ENCODE measurements at regions not wholly inside any gene's neighbourhood (a gene's known extent, or its start where the extent isn't known, plus 50 kb on each side); places are given as distances from the start of the nearest gene placed in this dataset.

GRCh38 chr1:68322096-68322495 is 89.8 kb upstream of the WLS start:
- no peak for TF ChIP-seq ELF4 (IDR thresholded peaks at IDR 0.05)
- TF ChIP-seq SUZ12 (IDR thresholded peaks at IDR 0.05), result no peak
- TF ChIP-seq BHLHE40 (IDR thresholded peaks at IDR 0.05; ENCODE audit: borderline replicate concordance), result no peak
- TF ChIP-seq ZNF384 (IDR thresholded peaks at IDR 0.05), result no peak
- TF ChIP-seq SP1 (IDR thresholded peaks at IDR 0.05), result no peak
- no peak for TF ChIP-seq L3MBTL2 (conservative IDR thresholded peaks at IDR 0.05)
- no peak for TF ChIP-seq FOXK2 (IDR thresholded peaks at IDR 0.05)
- TF ChIP-seq PKNOX1 (IDR thresholded peaks at IDR 0.05), result no peak
- no peak for TF ChIP-seq FOXA1 (IDR thresholded peaks at IDR 0.05)
- TF ChIP-seq CTBP1 (IDR thresholded peaks at IDR 0.05; ENCODE audit: borderline replicate concordance), result no peak
- no peak for TF ChIP-seq LEF1 (IDR thresholded peaks at IDR 0.05; ENCODE audit: borderline replicate concordance)
- TF ChIP-seq FOXM1 (IDR thresholded peaks at IDR 0.05; ENCODE audit: borderline replicate concordance), result no peak
